ENCODE measurements at regions not wholly inside any gene's neighbourhood (a gene's known extent, or its start where the extent isn't known, plus 50 kb on each side); places are given as distances from the start of the nearest gene placed in this dataset.

DNA sequence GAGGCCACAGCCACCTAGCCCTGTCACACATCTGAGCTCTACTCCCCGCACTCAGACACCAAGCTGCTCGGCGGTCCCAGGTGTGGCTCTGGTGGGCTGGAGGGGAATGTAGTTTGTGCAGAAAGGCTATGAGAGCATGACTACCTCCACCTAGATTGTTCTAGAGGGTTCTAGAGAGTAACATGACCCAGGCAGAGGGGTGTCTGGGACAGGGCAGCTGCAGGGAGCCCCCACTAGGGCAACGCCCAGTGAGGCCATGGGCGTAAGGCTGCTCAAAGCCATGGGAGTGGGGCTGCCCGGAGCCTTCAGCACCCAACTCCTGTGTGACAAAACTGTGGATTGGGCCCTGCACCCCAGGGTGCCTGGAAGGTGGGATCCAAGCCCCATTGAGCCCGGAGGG, 511.4 kb upstream of the MYT1L start:
- Mint-ChIP-seq H3K4me3 (no peak overlapping the region), H3K36me3 (ENCODE audit: low read depth) (no peaks in the 10 kb centered on the region), H3K27me3 (ENCODE audit: low read depth, poor library complexity) (peaks cover 32% of the 10 kb centered on the region), H3K4me1 (peaks cover 4% of the 10 kb centered on the region), H3K9me3 (no peaks in the 10 kb centered on the region), H3K27ac (no peak overlapping the region)
- DNase-seq = no peak
- TF ChIP-seq, protein P1, sequence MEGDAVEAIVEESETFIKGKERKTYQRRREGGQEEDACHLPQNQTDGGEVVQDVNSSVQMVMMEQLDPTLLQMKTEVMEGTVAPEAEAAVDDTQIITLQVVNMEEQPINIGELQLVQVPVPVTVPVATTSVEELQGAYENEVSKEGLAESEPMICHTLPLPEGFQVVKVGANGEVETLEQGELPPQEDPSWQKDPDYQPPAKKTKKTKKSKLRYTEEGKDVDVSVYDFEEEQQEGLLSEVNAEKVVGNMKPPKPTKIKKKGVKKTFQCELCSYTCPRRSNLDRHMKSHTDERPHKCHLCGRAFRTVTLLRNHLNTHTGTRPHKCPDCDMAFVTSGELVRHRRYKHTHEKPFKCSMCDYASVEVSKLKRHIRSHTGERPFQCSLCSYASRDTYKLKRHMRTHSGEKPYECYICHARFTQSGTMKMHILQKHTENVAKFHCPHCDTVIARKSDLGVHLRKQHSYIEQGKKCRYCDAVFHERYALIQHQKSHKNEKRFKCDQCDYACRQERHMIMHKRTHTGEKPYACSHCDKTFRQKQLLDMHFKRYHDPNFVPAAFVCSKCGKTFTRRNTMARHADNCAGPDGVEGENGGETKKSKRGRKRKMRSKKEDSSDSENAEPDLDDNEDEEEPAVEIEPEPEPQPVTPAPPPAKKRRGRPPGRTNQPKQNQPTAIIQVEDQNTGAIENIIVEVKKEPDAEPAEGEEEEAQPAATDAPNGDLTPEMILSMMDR (IDR thresholded peaks at IDR 0.05) = no peak

DNA sequence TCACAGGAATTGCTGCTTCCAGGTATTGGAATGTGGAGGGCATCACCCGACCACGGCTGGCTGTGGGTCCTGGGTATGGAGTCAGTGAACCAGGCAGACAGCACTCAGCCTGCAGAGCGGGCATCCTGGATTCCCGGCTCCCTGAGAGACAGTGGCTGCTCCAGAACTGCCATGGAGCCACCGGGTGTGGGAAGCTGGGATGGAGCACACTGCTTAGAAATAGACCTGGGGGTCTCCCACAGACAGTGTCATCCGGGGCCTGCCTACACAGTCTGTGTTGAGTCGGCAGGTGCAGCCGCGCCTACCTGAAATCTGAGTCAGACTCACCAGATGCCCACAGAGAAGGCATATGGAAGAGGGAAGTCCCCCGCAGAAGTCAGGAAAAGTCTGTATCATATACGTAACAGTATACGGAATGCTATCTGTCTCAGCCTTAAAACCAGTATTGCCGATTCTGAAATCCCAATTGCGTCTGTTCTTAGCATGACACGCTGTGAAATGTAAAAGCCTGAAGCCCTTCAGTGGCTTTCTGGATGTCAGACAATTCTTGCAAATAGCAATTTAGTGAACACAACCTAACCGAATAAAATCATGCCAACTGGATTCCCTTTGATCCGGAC, 509.7 kb upstream of the MYT1L start:
- H3K4me3 Mint-ChIP-seq = no peak overlapping the region
- no peaks in the 10 kb centered on the region for H3K9me3 Mint-ChIP-seq
- no peak for DNase-seq
- H3K36me3 Mint-ChIP-seq (ENCODE audit: low read depth) = no peaks in the 10 kb centered on the region
- no peak overlapping the region for H3K27ac Mint-ChIP-seq
- peaks cover 2% of the 10 kb centered on the region for H3K4me1 Mint-ChIP-seq
- TF ChIP-seq, protein P1 (IDR thresholded peaks at IDR 0.05) = no peak
- peaks cover 37% of the 10 kb centered on the region for H3K27me3 Mint-ChIP-seq (ENCODE audit: low read depth, poor library complexity)

DNA sequence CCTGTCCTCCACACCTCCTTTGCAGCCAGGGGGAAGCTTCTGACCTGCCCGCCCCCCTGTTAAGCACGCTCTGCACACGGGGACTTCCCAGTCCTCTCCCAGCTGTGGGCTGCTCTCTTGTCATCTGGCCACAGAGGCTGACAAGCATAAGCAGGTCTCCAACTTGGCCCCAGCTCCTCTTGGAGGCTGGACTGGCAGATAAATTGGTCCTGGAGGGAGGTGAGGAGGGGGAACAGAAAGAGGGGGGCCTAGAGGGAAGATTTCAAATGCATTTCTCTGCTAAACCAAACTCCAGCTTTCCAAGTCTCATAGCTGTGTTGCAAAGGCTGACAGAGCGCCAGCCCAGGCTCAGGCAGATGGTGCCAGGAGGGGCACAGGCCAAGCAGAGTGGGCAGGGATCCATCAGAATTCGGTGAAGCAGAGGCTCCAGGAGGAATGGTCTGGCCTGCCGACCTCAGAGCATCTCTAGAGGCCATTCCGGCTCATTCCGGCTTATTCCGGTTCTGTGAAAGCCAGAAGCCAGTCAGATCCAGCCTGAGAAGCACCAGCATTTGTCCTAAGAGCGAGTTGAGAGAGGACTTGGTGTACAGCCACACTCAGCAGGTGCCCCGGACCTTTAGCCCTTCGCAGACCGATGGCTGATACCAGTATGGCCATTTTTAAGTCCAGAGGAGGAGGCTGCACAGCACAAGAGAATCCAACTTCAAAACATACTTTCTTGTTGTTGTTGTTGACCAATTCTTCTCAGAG, 508.9 kb upstream of the MYT1L start:
- Mint-ChIP-seq H3K4me1 (no peaks in the 10 kb centered on the region), H3K4me3 (no peak overlapping the region), H3K36me3 (ENCODE audit: low read depth) (no peaks in the 10 kb centered on the region), H3K27me3 (ENCODE audit: low read depth, poor library complexity) (peaks cover 34% of the 10 kb centered on the region), H3K27ac (no peak overlapping the region), H3K9me3 (no peaks in the 10 kb centered on the region)
- no peak for DNase-seq
- TF ChIP-seq, protein P1 (IDR thresholded peaks at IDR 0.05) = no peak

DNA sequence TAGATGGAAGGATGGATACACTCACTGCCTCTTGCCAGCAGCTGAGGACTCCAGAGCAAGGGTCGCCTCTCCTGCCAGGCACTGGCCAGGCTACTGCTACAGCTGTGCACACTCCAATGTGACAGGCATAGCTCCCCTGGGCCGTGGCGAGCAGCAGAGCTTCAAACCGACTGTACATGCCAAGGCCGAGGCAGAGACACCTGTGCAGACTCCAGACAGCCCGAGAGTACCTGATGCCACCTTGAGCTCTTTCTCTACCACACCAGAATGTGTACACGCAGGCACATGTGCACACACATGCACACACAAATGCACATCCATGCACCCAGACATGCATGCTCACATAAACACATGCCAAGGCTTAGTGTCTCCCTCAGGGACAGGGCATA, 508.3 kb upstream of the MYT1L start:
- Mint-ChIP-seq H3K4me3 (no peak overlapping the region), H3K36me3 (ENCODE audit: low read depth) (no peaks in the 10 kb centered on the region), H3K27ac (no peak overlapping the region), H3K4me1 (no peaks in the 10 kb centered on the region), H3K27me3 (ENCODE audit: low read depth, poor library complexity) (peaks cover 31% of the 10 kb centered on the region), H3K9me3 (no peaks in the 10 kb centered on the region)
- TF ChIP-seq, protein P1 (IDR thresholded peaks at IDR 0.05) = no peak
- no peak for DNase-seq

DNA sequence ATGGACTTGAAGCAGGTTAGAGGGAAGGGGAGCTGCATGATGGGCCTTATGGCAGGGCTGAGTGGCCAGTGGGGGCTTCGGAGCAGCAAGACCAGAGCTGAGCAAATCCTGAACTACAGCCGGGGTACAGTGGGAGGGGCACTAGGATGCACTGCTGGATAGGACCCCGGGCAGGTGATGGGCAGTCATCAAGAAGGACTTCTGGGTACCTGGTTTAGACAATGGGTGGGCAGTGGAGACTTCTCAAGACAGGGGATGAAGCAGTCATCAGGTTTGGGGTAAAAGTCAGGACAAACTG, 507.4 kb upstream of the MYT1L start:
- Mint-ChIP-seq H3K27me3 (ENCODE audit: low read depth, poor library complexity) (peaks cover 31% of the 10 kb centered on the region), H3K4me3 (no peak overlapping the region), H3K27ac (no peak overlapping the region), H3K9me3 (no peaks in the 10 kb centered on the region), H3K4me1 (no peaks in the 10 kb centered on the region), H3K36me3 (ENCODE audit: low read depth) (no peaks in the 10 kb centered on the region)
- TF ChIP-seq, protein P1 (IDR thresholded peaks at IDR 0.05) = no peak
- no peak for DNase-seq

All from nephron progenitor cell (in vitro differentiated cells).